Natural killer cell (primary cell): ENCODE measurements at regions not wholly inside any gene's neighbourhood (a gene's known extent, or its start where the extent isn't known, plus 50 kb on each side); places are given as distances from the start of the nearest gene placed in this dataset.

ENCODE experiments used
- ATAC-seq, 3 donors: fragments of 150-1000 bp in 2 of 3; fragments of 200-7000 bp in 1 of 3; cut with Tn5 transposase; 1 replicate in 1 of 3; 2 replicates in 2 of 3; pipeline ENCODE4 v1.10.0; 2021; ENCODE audit warnings: mild to moderate bottlenecking in 2 of 3, moderate library complexity in 2 of 3
- DNase-seq, 2 donors: peaks; one replicate each; pipeline versions ENCODE4 v3.0.0 to v3.0.0-alpha.2; 2013 to 2021; ENCODE audit warnings: mixed read lengths in 1 of 2
- H3K27ac ChIP-seq: one replicate; pipeline ENCODE4 v1.5.1; 2013; ENCODE audit warnings: mild to moderate bottlenecking, low read length
- H3K27me3 ChIP-seq: one replicate; pipeline ENCODE4 v1.6.1; 2013; ENCODE audit warnings: low read length; ENCODE audit not compliant: control insufficient read depth, insufficient read depth
- H3K36me3 ChIP-seq: one replicate; pipeline ENCODE4 v1.6.1; 2013; ENCODE audit warnings: low read length; ENCODE audit not compliant: control insufficient read depth, insufficient read depth
- H3K4me1 ChIP-seq: one replicate; pipeline ENCODE4 v1.6.1; 2013; ENCODE audit warnings: low read length; ENCODE audit not compliant: control insufficient read depth, insufficient read depth
- H3K4me3 ChIP-seq: one replicate; pipeline ENCODE4 v1.5.1; 2013; ENCODE audit warnings: low read length
- H3K9me3 ChIP-seq: one replicate; pipeline ENCODE4 v1.6.1; 2013; ENCODE audit warnings: low read length; ENCODE audit not compliant: control insufficient read depth, insufficient read depth
- H3K27ac Mint-ChIP-seq, 2 donors: one replicate each; pipeline ENCODE4 v1.8.0; 2022; ENCODE audit warnings: mild to moderate bottlenecking in 2 of 2, mixed read lengths in 2 of 2, moderate library complexity in 1 of 2
- H3K27me3 Mint-ChIP-seq, 2 donors: one replicate each; pipeline ENCODE4 v1.8.0; 2022; ENCODE audit warnings: low read depth in 2 of 2, mixed read lengths in 2 of 2
- H3K36me3 Mint-ChIP-seq: one replicate; pipeline ENCODE4 v1.8.0; 2022; ENCODE audit warnings: mixed read lengths
- H3K4me1 Mint-ChIP-seq, 2 donors: one replicate each; pipeline ENCODE4 v1.8.0; 2022; ENCODE audit warnings: mixed read lengths in 2 of 2
- H3K4me3 Mint-ChIP-seq: one replicate; pipeline ENCODE4 v1.8.0; 2022; ENCODE audit warnings: mild to moderate bottlenecking, moderate library complexity, mixed read lengths
- H3K9me3 Mint-ChIP-seq, 2 donors: one replicate each; pipeline ENCODE4 v1.8.0; 2022; ENCODE audit warnings: mixed read lengths in 2 of 2
- WGBS: methylation state at CpG from one replicate; pipeline ENCODE4 v1.1.7; 2013; ENCODE audit warnings: missing lambda C conversion rate; ENCODE audit not compliant: insufficient coverage; 5-methylcytosine and 5-hydroxymethylcytosine counted together
- intact Hi-C: fragments of 100-400 bp; cut with micrococcal nuclease; formaldehyde crosslinking; loops from one replicate; pipeline ENCODE4 v1.14.2; 2022
- TF ChIP-seq, protein P1 (sequence below): fragments of 200-600 bp; IDR thresholded peaks from one replicate; pipeline ENCODE4 v1.8.0; 2022; ENCODE audit warnings: antibody characterized with exemption

DNA sequence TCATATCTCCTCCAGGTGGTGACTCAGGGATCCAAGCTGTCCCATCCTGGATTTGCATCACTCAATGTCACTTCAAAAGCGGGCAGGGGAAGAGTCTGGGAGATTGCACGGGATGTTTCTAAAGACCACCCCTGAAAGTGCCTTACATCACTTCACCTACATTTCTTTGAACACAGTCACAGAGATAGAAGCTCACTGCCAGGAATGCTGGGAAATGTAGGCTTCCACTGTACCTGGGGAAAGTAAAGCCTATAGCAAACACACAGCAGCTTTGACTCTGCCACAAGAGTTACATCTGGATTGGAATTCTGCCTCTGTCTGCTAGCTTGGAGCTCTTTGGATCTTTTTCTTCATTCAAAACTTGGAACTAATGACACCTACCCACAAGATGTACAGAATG, 300.9 kb downstream of the WDR11 start:
- 76% methylated on average over 2 of the region's 2 CpGs for WGBS
- intact Hi-C loops, result no loop called here
- TF ChIP-seq, protein P1, sequence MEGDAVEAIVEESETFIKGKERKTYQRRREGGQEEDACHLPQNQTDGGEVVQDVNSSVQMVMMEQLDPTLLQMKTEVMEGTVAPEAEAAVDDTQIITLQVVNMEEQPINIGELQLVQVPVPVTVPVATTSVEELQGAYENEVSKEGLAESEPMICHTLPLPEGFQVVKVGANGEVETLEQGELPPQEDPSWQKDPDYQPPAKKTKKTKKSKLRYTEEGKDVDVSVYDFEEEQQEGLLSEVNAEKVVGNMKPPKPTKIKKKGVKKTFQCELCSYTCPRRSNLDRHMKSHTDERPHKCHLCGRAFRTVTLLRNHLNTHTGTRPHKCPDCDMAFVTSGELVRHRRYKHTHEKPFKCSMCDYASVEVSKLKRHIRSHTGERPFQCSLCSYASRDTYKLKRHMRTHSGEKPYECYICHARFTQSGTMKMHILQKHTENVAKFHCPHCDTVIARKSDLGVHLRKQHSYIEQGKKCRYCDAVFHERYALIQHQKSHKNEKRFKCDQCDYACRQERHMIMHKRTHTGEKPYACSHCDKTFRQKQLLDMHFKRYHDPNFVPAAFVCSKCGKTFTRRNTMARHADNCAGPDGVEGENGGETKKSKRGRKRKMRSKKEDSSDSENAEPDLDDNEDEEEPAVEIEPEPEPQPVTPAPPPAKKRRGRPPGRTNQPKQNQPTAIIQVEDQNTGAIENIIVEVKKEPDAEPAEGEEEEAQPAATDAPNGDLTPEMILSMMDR, result no peak

GRCh38 chr10:121152935-121153334, 301.8 kb downstream of the WDR11 start:
- no peaks in the 10 kb centered on the region for H3K36me3 ChIP-seq

More for the DNA sequence above, 300.9 kb downstream of the WDR11 start:
- DNase-seq, result no peak
- Histone ChIP-seq H3K9me3 (no peaks in the 10 kb centered on the region), H3K27ac (no peak overlapping the region), H3K4me1 (no peaks in the 10 kb centered on the region), H3K36me3 (no peaks in the 10 kb centered on the region), H3K27me3 (no peaks in the 10 kb centered on the region), H3K4me3 (no peak overlapping the region)
- Mint-ChIP-seq H3K9me3 (peaks cover 0 to 4% of the 10 kb centered on the region in 2 donors), H3K27me3 (peaks cover 2 to 8% of the 10 kb centered on the region in 2 donors), H3K4me1 (no peaks in the 10 kb centered on the region), H3K4me3 (no peak overlapping the region), H3K36me3 (no peaks in the 10 kb centered on the region), H3K27ac (no peak overlapping the region)
- ATAC-seq, result no peak

DNA sequence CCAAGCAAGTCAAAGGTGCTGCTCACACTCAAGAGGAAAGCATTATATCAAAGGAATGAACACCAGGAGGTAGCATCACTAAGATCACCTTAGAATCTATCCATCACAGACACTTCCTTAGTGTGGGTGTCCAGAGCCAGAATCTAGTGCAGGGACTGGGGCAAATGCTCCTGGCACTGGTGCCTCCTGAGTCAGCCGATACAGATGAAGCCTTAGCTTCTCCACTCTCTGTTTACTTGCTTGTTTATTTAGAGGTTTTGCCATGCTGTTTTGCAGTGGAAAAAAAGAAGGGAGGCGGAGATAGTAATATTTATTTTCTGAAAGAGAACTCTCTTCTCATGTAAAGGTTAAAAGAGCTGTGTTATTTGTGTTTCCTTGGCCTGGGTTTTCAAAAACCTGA, 303.1 kb downstream of the WDR11 start:
- no peaks in the 10 kb centered on the region for H3K4me1 Mint-ChIP-seq
- no peaks in the 10 kb centered on the region for H3K36me3 ChIP-seq
- 83% methylated on average over 2 of the region's 2 CpGs for WGBS
- no peak overlapping the region for H3K27ac Mint-ChIP-seq
- no peak for DNase-seq
- ATAC-seq, result no peak
- no peaks in the 10 kb centered on the region for H3K9me3 ChIP-seq
- no peak overlapping the region for H3K4me3 ChIP-seq
- H3K4me3 Mint-ChIP-seq, result no peak overlapping the region
- no peaks in the 10 kb centered on the region for H3K27me3 ChIP-seq
- H3K27ac ChIP-seq, result no peak overlapping the region
- no peaks in the 10 kb centered on the region for H3K36me3 Mint-ChIP-seq
- TF ChIP-seq, protein P1, result no peak
- H3K4me1 ChIP-seq, result no peaks in the 10 kb centered on the region
- H3K9me3 Mint-ChIP-seq, result peaks cover 0 to 4% of the 10 kb centered on the region in 2 donors
- intact Hi-C loops, result no loop called here
- peaks cover 2 to 8% of the 10 kb centered on the region in 2 donors for H3K27me3 Mint-ChIP-seq

More at GRCh38 chr10:121152935-121153334, 301.8 kb downstream of the WDR11 start:
- intact Hi-C loops, result no loop called here
- DNase-seq (no peak), ATAC-seq (no peak)
- peaks cover 0 to 4% of the 10 kb centered on the region in 2 donors for H3K9me3 Mint-ChIP-seq
- 89% methylated on average over 1 of the region's 1 CpG for WGBS
- Histone ChIP-seq H3K4me3 (no peak overlapping the region), H3K27ac (no peak overlapping the region), H3K9me3 (no peaks in the 10 kb centered on the region), H3K4me1 (no peaks in the 10 kb centered on the region), H3K27me3 (no peaks in the 10 kb centered on the region)
- no peaks in the 10 kb centered on the region for H3K36me3 Mint-ChIP-seq
- TF ChIP-seq, protein P1, result no peak
- H3K4me3 Mint-ChIP-seq, result no peak overlapping the region
- no peaks in the 10 kb centered on the region for H3K4me1 Mint-ChIP-seq
- H3K27me3 Mint-ChIP-seq, result peaks cover 2 to 8% of the 10 kb centered on the region in 2 donors
- H3K27ac Mint-ChIP-seq, result no peak overlapping the region

- intact Hi-C loops, result no loop called here
- Mint-ChIP-seq H3K27me3 (peaks cover 2 to 8% of the 10 kb centered on the region in 2 donors), H3K4me3 (no peak overlapping the region), H3K36me3 (no peaks in the 10 kb centered on the region), H3K27ac (no peak overlapping the region), H3K4me1 (no peaks in the 10 kb centered on the region), H3K9me3 (peaks cover 0 to 4% of the 10 kb centered on the region in 2 donors)
- TF ChIP-seq, protein P1, result no peak
- DNase-seq, result no peak
- no peak for ATAC-seq
- H3K27ac ChIP-seq, result no peak overlapping the region
- no peaks in the 10 kb centered on the region for H3K27me3 ChIP-seq
- 53% methylated on average over 5 of the region's 5 CpGs for WGBS
- H3K4me3 ChIP-seq, result no peak overlapping the region
- no peaks in the 10 kb centered on the region for H3K36me3 ChIP-seq
- no peaks in the 10 kb centered on the region for H3K4me1 ChIP-seq
- no peaks in the 10 kb centered on the region for H3K9me3 ChIP-seq
These were observed 303.7 kb downstream of the WDR11 start for GRCh38 chr10:121154846-121155245.
